ENCODE measurements at regions not wholly inside any gene's neighbourhood (a gene's known extent, or its start where the extent isn't known, plus 50 kb on each side); places are given as distances from the start of the nearest gene placed in this dataset.
"Not testable (repeated sequence)": the region's sequence is repeated elsewhere in the genome, so short reads cannot be mapped to it uniquely, and the experiment has no call there.

GRCh38 chr7:119688831-119689230 is 584.1 kb upstream of the KCND2 start:
- Mint-ChIP-seq H3K27me3 (no peaks in the 10 kb centered on the region), H3K4me3 (no peak overlapping the region), H3K9me3 (peaks cover 3% of the 10 kb centered on the region), H3K27ac (no peak overlapping the region), H3K4me1 (no peaks in the 10 kb centered on the region), H3K36me3 (no peaks in the 10 kb centered on the region)
- DNase-seq: no peak
- CTCF ChIA-PET: no interaction called here

- Mint-ChIP-seq H3K36me3 (no peaks in the 10 kb centered on the region), H3K9me3 (peaks cover 10% of the 10 kb centered on the region), H3K27me3 (no peaks in the 10 kb centered on the region), H3K4me3 (no peak overlapping the region), H3K27ac (no peak overlapping the region), H3K4me1 (no peaks in the 10 kb centered on the region)
- no peak for DNase-seq
- CTCF ChIA-PET: no interaction called here
These were observed 580.4 kb upstream of the KCND2 start for GRCh38 chr7:119692541-119692940.

GRCh38 chr7:119694506-119694905 is 578.5 kb upstream of the KCND2 start:
- Mint-ChIP-seq H3K36me3 (no peaks in the 10 kb centered on the region), H3K27ac (no peak overlapping the region), H3K4me3 (no peak overlapping the region), H3K27me3 (no peaks in the 10 kb centered on the region), H3K4me1 (no peaks in the 10 kb centered on the region), H3K9me3 (peaks cover 11% of the 10 kb centered on the region)
- CTCF ChIA-PET: no interaction called here
- DNase-seq: no peak

- Mint-ChIP-seq H3K4me1 (no peaks in the 10 kb centered on the region), H3K27me3 (no peaks in the 10 kb centered on the region), H3K9me3 (peaks cover 11% of the 10 kb centered on the region), H3K27ac (no peak overlapping the region), H3K36me3 (no peaks in the 10 kb centered on the region), H3K4me3 (no peak overlapping the region)
- DNase-seq: no peak
- CTCF ChIA-PET: no interaction called here
These were observed 576.6 kb upstream of the KCND2 start for GRCh38 chr7:119696336-119696735.

GRCh38 chr7:119703895-119704294 is 569.1 kb upstream of the KCND2 start:
- no peak for DNase-seq
- Mint-ChIP-seq H3K9me3 (peaks cover 3% of the 10 kb centered on the region), H3K4me3 (no peak overlapping the region), H3K27ac (no peak overlapping the region), H3K36me3 (no peaks in the 10 kb centered on the region), H3K4me1 (no peaks in the 10 kb centered on the region), H3K27me3 (no peaks in the 10 kb centered on the region)
- CTCF ChIA-PET: no interaction called here

- H3K4me1 Mint-ChIP-seq: no peaks in the 10 kb centered on the region
- CTCF ChIA-PET: no interaction called here
- no peaks in the 10 kb centered on the region for H3K36me3 Mint-ChIP-seq
- DNase-seq: no peak
- no peak overlapping the region for H3K27ac Mint-ChIP-seq
- H3K9me3 Mint-ChIP-seq: peaks cover 6% of the 10 kb centered on the region
- H3K4me3 Mint-ChIP-seq: no peak overlapping the region
- H3K27me3 Mint-ChIP-seq: no peaks in the 10 kb centered on the region
These were observed 566.4 kb upstream of the KCND2 start for GRCh38 chr7:119706608-119707007.

- Mint-ChIP-seq H3K27me3 (no peaks in the 10 kb centered on the region), H3K4me1 (no peaks in the 10 kb centered on the region), H3K27ac (no peak overlapping the region), H3K4me3 (no peak overlapping the region), H3K9me3 (peaks cover 9% of the 10 kb centered on the region), H3K36me3 (no peaks in the 10 kb centered on the region)
- no peak for DNase-seq
- CTCF ChIA-PET: no interaction called here
These were observed 564.1 kb upstream of the KCND2 start for GRCh38 chr7:119708891-119709290.

- no peaks in the 10 kb centered on the region for H3K36me3 Mint-ChIP-seq
- peaks cover 6% of the 10 kb centered on the region for H3K9me3 Mint-ChIP-seq
- H3K27ac Mint-ChIP-seq: no peak overlapping the region
- no peak overlapping the region for H3K4me3 Mint-ChIP-seq
- no peak for DNase-seq
- no peaks in the 10 kb centered on the region for H3K4me1 Mint-ChIP-seq
- CTCF ChIA-PET: interaction anchor here (1.3 kb wide), 1 partner anchor 18 kb away, joined by 3 read pairs; no protein-coding TSS in a partner anchor
- no peaks in the 10 kb centered on the region for H3K27me3 Mint-ChIP-seq
These were observed 561.9 kb upstream of the KCND2 start for GRCh38 chr7:119711104-119711503.

- no peaks in the 10 kb centered on the region for H3K27me3 Mint-ChIP-seq
- no peak for DNase-seq
- H3K4me3 Mint-ChIP-seq: no peak overlapping the region
- H3K9me3 Mint-ChIP-seq: peaks cover 9% of the 10 kb centered on the region
- H3K36me3 Mint-ChIP-seq: no peaks in the 10 kb centered on the region
- H3K27ac Mint-ChIP-seq: no peak overlapping the region
- H3K4me1 Mint-ChIP-seq: no peaks in the 10 kb centered on the region
- CTCF ChIA-PET: no interaction called here
These were observed 560.0 kb upstream of the KCND2 start for GRCh38 chr7:119712886-119713462.

- Mint-ChIP-seq H3K27me3 (no peaks in the 10 kb centered on the region), H3K9me3 (peaks cover 9% of the 10 kb centered on the region), H3K36me3 (no peaks in the 10 kb centered on the region), H3K4me1 (no peaks in the 10 kb centered on the region), H3K27ac (no peak overlapping the region), H3K4me3 (no peak overlapping the region)
- CTCF ChIA-PET: no interaction called here
- DNase-seq: no peak
These were observed 559.4 kb upstream of the KCND2 start for GRCh38 chr7:119713606-119714005.

GRCh38 chr7:119720541-119720940 is 552.4 kb upstream of the KCND2 start:
- Mint-ChIP-seq H3K27ac (no peak overlapping the region), H3K27me3 (no peaks in the 10 kb centered on the region), H3K9me3 (peaks cover 6% of the 10 kb centered on the region), H3K4me1 (no peaks in the 10 kb centered on the region), H3K36me3 (no peaks in the 10 kb centered on the region), H3K4me3 (no peak overlapping the region)
- no peak for DNase-seq
- CTCF ChIA-PET: no interaction called here

- CTCF ChIA-PET: no interaction called here
- no peak overlapping the region for H3K27ac Mint-ChIP-seq
- no peak for DNase-seq
- H3K9me3 Mint-ChIP-seq: peaks cover 4% of the 10 kb centered on the region
- H3K4me1 Mint-ChIP-seq: no peaks in the 10 kb centered on the region
- H3K36me3 Mint-ChIP-seq: no peaks in the 10 kb centered on the region
- H3K4me3 Mint-ChIP-seq: no peak overlapping the region
- no peaks in the 10 kb centered on the region for H3K27me3 Mint-ChIP-seq
These were observed 548.8 kb upstream of the KCND2 start for GRCh38 chr7:119724041-119724792.

GRCh38 chr7:119733127-119733879 is 539.7 kb upstream of the KCND2 start:
- Mint-ChIP-seq H3K27me3 (no peaks in the 10 kb centered on the region), H3K4me1 (no peaks in the 10 kb centered on the region), H3K9me3 (peaks cover 9% of the 10 kb centered on the region), H3K36me3 (no peaks in the 10 kb centered on the region), H3K4me3 (no peak overlapping the region), H3K27ac (no peak overlapping the region)
- no peak for DNase-seq
- CTCF ChIA-PET: no interaction called here

- CTCF ChIA-PET: no interaction called here
- no peaks in the 10 kb centered on the region for H3K27me3 Mint-ChIP-seq
- H3K4me3 Mint-ChIP-seq: no peak overlapping the region
- no peaks in the 10 kb centered on the region for H3K4me1 Mint-ChIP-seq
- H3K9me3 Mint-ChIP-seq: peaks cover 4% of the 10 kb centered on the region
- no peak overlapping the region for H3K27ac Mint-ChIP-seq
- H3K36me3 Mint-ChIP-seq: no peaks in the 10 kb centered on the region
- DNase-seq: no peak
These were observed 535.6 kb upstream of the KCND2 start for GRCh38 chr7:119737390-119737789.

GRCh38 chr7:119745280-119745679 is 527.7 kb upstream of the KCND2 start:
- DNase-seq, H3K4me1 Mint-ChIP-seq, H3K4me3 Mint-ChIP-seq, H3K36me3 Mint-ChIP-seq, H3K27me3 Mint-ChIP-seq, H3K9me3 Mint-ChIP-seq, CTCF ChIA-PET, H3K27ac Mint-ChIP-seq: not testable (repeated sequence)

Measured in activated naive CD4-positive, alpha-beta T cell treated with anti-CD3 and anti-CD28 coated beads, Interleukin-2, amount 10 ng/mL, durations not matched to agents 7 days and 5 days (primary cell).